Activated CD4-positive, alpha-beta T cell treated with anti-CD3 and anti-CD28 coated beads for 36 hours (primary cell): ENCODE measurements at regions not wholly inside any gene's neighbourhood (a gene's known extent, or its start where the extent isn't known, plus 50 kb on each side); places are given as distances from the start of the nearest gene placed in this dataset.

Experiments
- ATAC-seq: fragments of 200-7000 bp; cut with Tn5 transposase; one replicate; pipeline ENCODE4 v1.10.0; 2021; ENCODE audit warnings: mild to moderate bottlenecking, moderate library complexity
- CTCF ChIA-PET: fragments of 350-600 bp; sonication (Branson Sonifier 250); formaldehyde crosslinking; loops from one replicate; lab custom pipeline; 2021; ENCODE audit warnings: antibody characterized with exemption; lab: Charles Lee
- POLR2A ChIA-PET: fragments of 350-600 bp; sonication (Branson Sonifier 250); formaldehyde crosslinking; loops from one replicate; lab custom pipeline; 2021; ENCODE audit warnings: antibody characterized with exemption, inconsistent platforms; lab: Charles Lee
- DNase-seq: peaks from one replicate; pipeline ENCODE4 v3.0.0-alpha.2; 2020
- H3K27ac Mint-ChIP-seq: one replicate; pipeline ENCODE4 v1.8.0; 2021; ENCODE audit warnings: mixed read lengths
- H3K27me3 Mint-ChIP-seq: one replicate; pipeline ENCODE4 v1.8.0; 2021; ENCODE audit warnings: mixed read lengths
- H3K36me3 Mint-ChIP-seq: one replicate; pipeline ENCODE4 v1.8.0; 2021; ENCODE audit warnings: low read depth, mixed read lengths
- H3K4me1 Mint-ChIP-seq: one replicate; pipeline ENCODE4 v1.8.0; 2021; ENCODE audit warnings: mixed read lengths
- H3K4me3 Mint-ChIP-seq: one replicate; pipeline ENCODE4 v1.8.0; 2021; ENCODE audit warnings: mild to moderate bottlenecking, moderate library complexity, mixed read lengths
- H3K9me3 Mint-ChIP-seq: one replicate; pipeline ENCODE4 v1.8.0; 2021; ENCODE audit warnings: low read depth, mixed read lengths
- intact Hi-C, 2 experiments: fragments of 100-400 bp; cut with DNase I in 1 of 2; cut with micrococcal nuclease in 1 of 2; formaldehyde crosslinking; loops; one replicate each; pipeline versions ENCODE4 v1.14.2 to v1.15.1; 2022 to 2024; cut with DNase I, micrococcal nuclease

GRCh38 chr1:234773936-234774677 lies 164.1 kb upstream of the IRF2BP2 start:
- Mint-ChIP-seq H3K4me3 (no peak overlapping the region), H3K36me3 (peaks cover 3% of the 10 kb centered on the region), H3K27me3 (peaks cover 1% of the 10 kb centered on the region), H3K4me1 (peaks cover 44% of the 10 kb centered on the region), H3K9me3 (peaks cover 5% of the 10 kb centered on the region), H3K27ac (peak overlapping the region; percentile 29)
- DNase-seq (no peak), ATAC-seq (no peak)
- ChIA-PET CTCF (interaction anchor here (0.7 to 1.3 kb wide), 2 partner anchors 304 to 669 kb away, joined by 3 read pairs; no protein-coding TSS in a partner anchor), POLR2A (interaction anchor here (1.0 kb wide), 1 partner anchor 163 kb away, joined by 3 read pairs; no protein-coding TSS in a partner anchor)
- intact Hi-C loops, result loop anchor here (2.0 to 5.0 kb wide), 7 partner anchors 153 to 309 kb away; no protein-coding TSS in a partner anchor

DNA sequence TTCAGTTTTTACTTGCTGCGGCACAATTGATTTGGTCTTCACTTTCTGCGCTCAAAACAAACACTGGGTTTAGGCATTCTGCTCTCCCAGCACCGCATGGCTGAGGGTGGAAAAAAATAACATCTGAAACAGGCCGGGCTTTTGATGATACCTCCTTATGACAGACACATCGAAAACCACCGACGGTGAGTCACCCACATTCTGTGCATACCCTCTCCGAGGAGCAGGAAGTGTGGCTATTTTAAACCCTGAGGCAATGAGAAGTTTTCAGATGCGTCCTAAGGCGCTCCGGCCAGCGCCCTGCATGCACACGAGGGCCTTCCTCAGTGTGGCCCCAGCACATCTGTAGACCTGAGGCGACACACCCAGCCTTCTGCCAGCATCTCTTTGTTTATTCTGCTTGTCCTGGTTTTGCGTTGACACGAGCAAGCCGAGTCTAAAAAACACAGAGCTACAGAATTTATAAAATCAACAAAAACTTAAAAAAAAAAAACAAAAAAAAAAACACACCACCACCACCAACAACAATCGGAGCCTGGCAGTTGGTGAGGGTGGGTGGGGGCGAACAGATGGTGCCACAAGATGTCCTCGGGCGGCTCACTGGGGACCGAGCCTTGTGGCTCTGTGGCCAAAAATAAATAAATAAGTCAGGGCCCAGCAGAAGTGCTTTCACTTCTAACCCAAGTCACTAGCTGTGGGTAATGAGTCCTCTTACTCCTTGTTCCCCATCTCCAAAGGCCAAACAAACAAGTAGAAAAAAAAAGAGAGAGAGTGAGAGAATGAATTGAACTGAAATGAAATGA lies 162.6 kb upstream of the IRF2BP2 start:
- DNase-seq (peak; percentile 95), ATAC-seq (peak; percentile 78)
- CTCF ChIA-PET, result interaction anchor here (0.6 to 1.7 kb wide), 6 partner anchors 9 to 122 kb away, joined by 3 to 6 read pairs (median 3); no protein-coding TSS in a partner anchor
- Mint-ChIP-seq H3K4me1 (peaks cover 59% of the 10 kb centered on the region), H3K27me3 (peaks cover 1% of the 10 kb centered on the region), H3K9me3 (peaks cover 5% of the 10 kb centered on the region), H3K27ac (peak overlapping the region; percentile 95), H3K4me3 (peak overlapping the region; percentile 45), H3K36me3 (peaks cover 3% of the 10 kb centered on the region)
- intact Hi-C loops, result loop anchor here (1.0 to 5.0 kb wide), 16 partner anchors 13 to 310 kb away; partner anchors contain the start of gene IRF2BP2 (in 1 of the 2)
- POLR2A ChIA-PET, result interaction anchor here (0.6 to 1.8 kb wide), 5 partner anchors 28 to 276 kb away, joined by 4 to 11 read pairs (median 4); no protein-coding TSS in a partner anchor

DNA sequence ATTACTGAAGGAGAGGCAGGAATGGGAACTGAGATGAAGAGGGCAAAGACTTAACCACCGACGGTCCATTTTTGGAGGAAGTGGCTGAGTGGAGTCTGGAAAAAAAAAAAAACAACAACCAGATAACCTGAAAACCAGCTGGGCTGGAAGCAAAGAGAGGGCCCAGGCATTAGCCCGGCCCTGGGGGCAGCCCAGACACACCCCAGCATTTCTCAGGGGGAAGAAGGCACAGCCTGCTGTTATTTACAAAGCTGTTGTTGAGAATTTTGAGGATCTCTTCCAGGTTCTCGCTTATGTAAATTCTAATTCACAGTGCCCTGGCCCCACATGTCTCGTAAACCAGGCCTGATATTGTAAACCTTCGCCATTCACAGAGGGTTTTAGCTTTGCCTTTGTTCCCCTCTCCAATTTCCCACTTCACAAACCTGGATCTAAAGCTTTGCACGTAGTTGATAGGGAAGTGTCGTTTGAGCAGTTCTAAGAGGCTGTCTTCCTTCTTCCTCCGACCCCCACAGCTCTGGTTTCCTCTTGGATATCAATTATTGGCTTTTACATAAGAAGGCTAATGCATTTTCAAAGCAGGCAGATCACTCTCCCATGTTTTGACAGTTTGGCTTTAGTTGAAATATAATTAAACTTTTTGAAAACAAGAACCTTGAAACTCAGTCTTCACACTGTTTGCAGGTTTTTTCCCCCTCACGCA lies 161.8 kb upstream of the IRF2BP2 start:
- peaks cover 3% of the 10 kb centered on the region for H3K36me3 Mint-ChIP-seq
- no peak for DNase-seq
- H3K27ac Mint-ChIP-seq, result peak overlapping the region; percentile 95
- intact Hi-C loops, result loop anchor here (1.0 to 5.0 kb wide), 16 partner anchors 12 to 311 kb away; partner anchors contain the start of gene IRF2BP2 (in 1 of the 2)
- H3K9me3 Mint-ChIP-seq, result peaks cover 5% of the 10 kb centered on the region
- H3K27me3 Mint-ChIP-seq, result peaks cover 1% of the 10 kb centered on the region
- H3K4me3 Mint-ChIP-seq, result peak overlapping the region; percentile 45
- CTCF ChIA-PET, result interaction anchor here (0.6 to 1.7 kb wide), 9 partner anchors 10 to 375 kb away, joined by 3 to 6 read pairs (median 3); no protein-coding TSS in a partner anchor
- POLR2A ChIA-PET, result interaction anchor here (0.7 to 1.8 kb wide), 3 partner anchors 160 to 276 kb away, joined by 3 to 11 read pairs (median 5); no protein-coding TSS in a partner anchor
- H3K4me1 Mint-ChIP-seq, result peaks cover 65% of the 10 kb centered on the region
- ATAC-seq, result no peak

- no peak for DNase-seq
- ChIA-PET POLR2A (interaction anchor here (0.7 to 1.8 kb wide), 2 partner anchors 159 to 202 kb away, joined by 3 to 11 read pairs; no protein-coding TSS in a partner anchor), CTCF (interaction anchor here (0.8 to 1.7 kb wide), 7 partner anchors 10 to 313 kb away, joined by 3 to 6 read pairs (median 3); no protein-coding TSS in a partner anchor)
- intact Hi-C loops, result loop anchor here (5.0 kb wide), 2 partner anchors 274 to 284 kb away; no protein-coding TSS in a partner anchor
- Mint-ChIP-seq H3K27me3 (peaks cover 1% of the 10 kb centered on the region), H3K9me3 (peaks cover 5% of the 10 kb centered on the region), H3K4me1 (peaks cover 65% of the 10 kb centered on the region), H3K4me3 (peak overlapping the region; percentile 45), H3K36me3 (peaks cover 3% of the 10 kb centered on the region), H3K27ac (peak overlapping the region; percentile 95)
- no peak for ATAC-seq
Measured at GRCh38 chr1:234770924-234771540, 161.1 kb upstream of the IRF2BP2 start.

DNA sequence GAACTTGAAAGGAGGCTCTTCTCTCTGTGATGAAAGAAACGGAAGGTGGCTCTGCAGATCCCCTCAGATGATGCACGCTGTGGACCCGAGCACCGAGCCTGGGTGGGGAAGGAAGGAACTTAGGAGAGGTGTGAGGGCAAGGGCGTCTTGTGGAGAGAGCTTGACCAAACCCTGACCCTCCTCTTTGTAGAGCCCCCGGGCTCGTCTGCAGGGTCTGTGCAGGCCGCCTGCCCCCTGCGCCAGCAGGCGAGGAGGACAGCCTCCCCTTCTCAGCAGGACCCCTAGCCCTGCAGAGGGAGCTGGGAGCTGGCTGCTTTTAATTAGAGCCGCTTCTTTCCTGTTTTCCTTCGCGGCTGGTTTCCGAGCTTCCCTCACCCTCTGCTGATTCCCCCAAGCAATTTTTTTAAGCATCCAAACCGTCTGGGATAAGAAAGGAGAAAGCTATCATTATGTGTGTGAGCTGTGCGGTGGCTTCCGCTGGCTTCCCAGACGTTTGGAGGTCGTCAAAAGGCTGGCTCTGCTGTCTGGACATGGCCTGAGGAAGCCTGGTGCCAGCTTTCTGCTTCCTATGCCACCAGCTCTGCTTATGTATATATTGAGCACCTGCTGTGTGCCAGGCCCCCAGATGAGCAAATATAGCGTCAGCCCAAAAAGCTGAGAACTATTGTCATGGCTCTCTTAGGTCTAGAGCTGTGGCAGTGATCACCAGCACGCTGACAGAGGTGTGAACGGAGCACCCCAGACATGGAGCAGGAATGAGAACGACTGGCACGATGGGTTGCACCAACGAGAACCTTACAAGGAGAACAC lies 160.2 kb upstream of the IRF2BP2 start:
- peak overlapping the region; percentile 81 for H3K27ac Mint-ChIP-seq
- intact Hi-C loops, result loop anchor here (2.0 to 5.0 kb wide), 3 partner anchors 157 to 283 kb away; no protein-coding TSS in a partner anchor
- ATAC-seq (no peak), DNase-seq (no peak)
- H3K9me3 Mint-ChIP-seq, result peaks cover 3% of the 10 kb centered on the region
- ChIA-PET POLR2A (no interaction called here), CTCF (no interaction called here)
- peaks cover 1% of the 10 kb centered on the region for H3K27me3 Mint-ChIP-seq
- no peak overlapping the region for H3K4me3 Mint-ChIP-seq
- H3K36me3 Mint-ChIP-seq, result peaks cover 3% of the 10 kb centered on the region
- H3K4me1 Mint-ChIP-seq, result peaks cover 71% of the 10 kb centered on the region

DNA sequence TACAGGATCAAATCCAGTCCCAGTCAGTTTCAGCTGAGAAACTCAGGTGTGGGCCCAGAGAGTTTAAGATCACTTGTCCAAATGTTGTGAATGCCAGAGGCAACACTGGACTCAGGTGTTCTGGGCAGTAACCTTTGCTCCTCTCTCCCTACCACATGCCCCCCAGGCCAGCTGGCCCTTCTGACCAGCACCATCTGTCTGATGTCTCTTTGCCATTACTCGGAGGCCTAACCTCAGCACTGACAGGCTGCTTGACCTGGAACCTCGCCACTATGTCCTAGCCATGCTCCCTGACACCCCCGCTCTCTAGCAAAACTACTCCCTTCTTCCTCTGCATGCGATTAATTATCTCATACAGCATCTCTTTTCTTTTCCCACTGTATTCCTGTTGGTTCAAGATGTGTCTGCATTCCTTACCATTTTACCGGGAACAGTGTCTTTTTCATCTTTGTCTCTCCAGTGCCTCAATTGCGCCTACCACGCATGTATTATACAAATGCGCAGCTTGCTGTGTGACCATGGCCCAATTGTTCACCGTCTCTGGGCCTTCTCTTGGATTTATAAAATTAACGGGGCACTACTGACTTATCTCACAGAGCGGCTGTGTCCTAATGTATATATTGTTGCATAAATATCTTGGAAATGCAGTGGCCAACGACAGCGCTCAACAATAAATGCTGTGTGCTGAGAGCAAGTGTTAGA lies 159.5 kb upstream of the IRF2BP2 start:
- Mint-ChIP-seq H3K4me1 (peaks cover 75% of the 10 kb centered on the region), H3K36me3 (peaks cover 3% of the 10 kb centered on the region), H3K9me3 (no peaks in the 10 kb centered on the region), H3K27ac (peak overlapping the region; percentile 91), H3K4me3 (no peak overlapping the region), H3K27me3 (peaks cover 1% of the 10 kb centered on the region)
- DNase-seq (no peak), ATAC-seq (no peak)
- ChIA-PET POLR2A (interaction anchor here (1.0 kb wide), 1 partner anchor 157 kb away, joined by 6 read pairs; no protein-coding TSS in a partner anchor), CTCF (interaction anchor here (1.3 to 1.4 kb wide), 2 partner anchors 14 to 165 kb away, joined by 3 read pairs; no protein-coding TSS in a partner anchor)
- intact Hi-C loops, result loop anchor here in 1 of 2 experiments (2.0 kb wide), 1 partner anchor 157 kb away; no protein-coding TSS in a partner anchor

- Mint-ChIP-seq H3K27me3 (peaks cover 1% of the 10 kb centered on the region), H3K27ac (peak overlapping the region; percentile 91), H3K4me3 (peak overlapping the region; percentile 61), H3K36me3 (peaks cover 3% of the 10 kb centered on the region), H3K9me3 (no peaks in the 10 kb centered on the region), H3K4me1 (peaks cover 73% of the 10 kb centered on the region)
- POLR2A ChIA-PET, result interaction anchor here (1.0 kb wide), 1 partner anchor 157 kb away, joined by 6 read pairs; no protein-coding TSS in a partner anchor
- DNase-seq (peak; percentile 81), ATAC-seq (peak; percentile 52)
- intact Hi-C loops, result loop anchor here in 1 of 2 experiments (2.0 kb wide), 1 partner anchor 156 kb away; no protein-coding TSS in a partner anchor
- CTCF ChIA-PET, result interaction anchor here (0.6 to 1.4 kb wide), 5 partner anchors 14 to 611 kb away, joined by 3 to 4 read pairs (median 3); no protein-coding TSS in a partner anchor
Measured at GRCh38 chr1:234768569-234769283, 158.7 kb upstream of the IRF2BP2 start.

GRCh38 chr1:234768171-234768568 lies 158.2 kb upstream of the IRF2BP2 start:
- peaks cover 73% of the 10 kb centered on the region for H3K4me1 Mint-ChIP-seq
- H3K9me3 Mint-ChIP-seq, result no peaks in the 10 kb centered on the region
- H3K36me3 Mint-ChIP-seq, result peaks cover 3% of the 10 kb centered on the region
- DNase-seq (peak; percentile 67), ATAC-seq (peak; percentile 30)
- peak overlapping the region; percentile 61 for H3K4me3 Mint-ChIP-seq
- peak overlapping the region; percentile 91 for H3K27ac Mint-ChIP-seq
- H3K27me3 Mint-ChIP-seq, result peaks cover 1% of the 10 kb centered on the region
- POLR2A ChIA-PET, result interaction anchor here (1.0 kb wide), 2 partner anchors 156 kb away, joined by 5 to 6 read pairs; no protein-coding TSS in a partner anchor
- CTCF ChIA-PET, result interaction anchor here (0.6 to 1.4 kb wide), 5 partner anchors 13 to 612 kb away, joined by 3 to 4 read pairs (median 3); no protein-coding TSS in a partner anchor
- intact Hi-C loops, result loop anchor here in 1 of 2 experiments (2.0 kb wide), 1 partner anchor 155 kb away; no protein-coding TSS in a partner anchor
